ENCODE measurements at regions not wholly inside any gene's neighbourhood (a gene's known extent, or its start where the extent isn't known, plus 50 kb on each side); places are given as distances from the start of the nearest gene placed in this dataset.

DNA sequence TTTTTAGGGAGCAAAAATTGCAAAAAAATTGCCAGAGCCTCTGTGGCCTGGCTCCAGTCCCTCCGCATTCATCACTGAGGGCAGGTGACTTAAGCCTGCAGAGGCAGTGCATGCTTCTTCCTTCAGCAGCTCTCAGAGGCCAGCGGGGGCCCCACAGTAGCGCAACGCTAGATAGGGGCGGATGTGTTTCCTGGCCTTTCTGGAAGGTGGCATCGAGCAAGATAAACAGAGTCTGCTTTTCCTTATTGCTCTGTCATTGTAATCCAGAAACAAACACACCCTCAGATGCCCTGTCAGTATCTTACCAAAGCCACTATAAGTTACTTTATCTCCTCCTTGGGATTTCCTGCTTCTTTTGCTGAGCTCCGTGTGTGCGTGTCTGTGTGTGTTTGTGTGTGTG is 75.5 kb upstream of the IRX6 start:
- DNase-seq, result no peak

GRCh38 chr16:55249361-55249760 is 74.6 kb upstream of the IRX6 start:
- DNase-seq, result no peak

- no peak for DNase-seq
Observed at GRCh38 chr16:55249936-55250335, 74.1 kb upstream of the IRX6 start.

- DNase-seq, result no peak
Observed at GRCh38 chr16:55250701-55251100, 73.3 kb upstream of the IRX6 start.

DNA sequence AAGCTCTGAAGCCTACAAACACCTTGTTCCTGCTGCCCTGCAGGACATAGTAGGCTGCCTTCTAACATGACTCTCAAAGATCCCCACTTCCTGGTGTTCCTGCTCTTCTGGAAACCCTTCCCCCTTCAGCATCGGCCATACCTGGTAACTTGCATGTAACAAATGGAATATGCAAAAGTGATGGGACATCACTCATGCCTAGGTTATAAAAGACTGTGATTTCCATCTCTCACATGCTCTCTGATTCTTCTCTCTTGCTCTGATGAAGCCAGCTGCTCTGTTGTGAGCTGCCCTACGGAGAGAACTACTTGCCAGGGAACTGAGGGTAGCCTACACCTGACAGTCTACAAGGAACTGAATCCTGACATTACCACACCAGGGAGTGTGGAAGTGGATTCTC is 72.9 kb upstream of the IRX6 start:
- DNase-seq, result no peak

DNA sequence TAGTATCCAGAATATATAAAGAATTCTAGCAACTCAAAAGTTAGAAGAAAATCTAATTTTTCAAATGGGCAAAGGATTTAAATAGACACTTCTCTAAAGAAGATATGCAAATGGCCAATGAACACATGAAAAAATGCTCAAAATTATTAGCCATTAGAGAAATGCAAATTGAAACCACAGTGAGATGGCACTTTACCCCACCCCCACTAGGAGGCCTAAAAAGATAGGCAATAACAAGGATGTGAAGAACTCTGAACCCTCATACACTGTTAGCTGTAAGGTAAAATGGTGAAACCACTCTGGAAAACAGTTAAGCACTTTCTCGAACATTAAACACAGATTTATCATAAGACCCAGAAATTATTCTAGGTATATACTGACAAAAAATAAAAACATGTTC is 71.4 kb upstream of the IRX6 start:
- DNase-seq, result no peak

GRCh38 chr16:55253987-55254386 is 70.0 kb upstream of the IRX6 start:
- DNase-seq, result no peak

GRCh38 chr16:55255733-55256282 is 68.2 kb upstream of the IRX6 start:
- DNase-seq, result no peak

- DNase-seq, result no peak
Observed at GRCh38 chr16:55256412-55257016, 67.5 kb upstream of the IRX6 start.

GRCh38 chr16:55257966-55258613 is 65.9 kb upstream of the IRX6 start:
- DNase-seq, result peak; percentile 19

GRCh38 chr16:55261301-55261700 is 62.7 kb upstream of the IRX6 start:
- no peak for DNase-seq

- no peak for DNase-seq
Observed at GRCh38 chr16:55263271-55264250, 60.4 kb upstream of the IRX6 start.

DNA sequence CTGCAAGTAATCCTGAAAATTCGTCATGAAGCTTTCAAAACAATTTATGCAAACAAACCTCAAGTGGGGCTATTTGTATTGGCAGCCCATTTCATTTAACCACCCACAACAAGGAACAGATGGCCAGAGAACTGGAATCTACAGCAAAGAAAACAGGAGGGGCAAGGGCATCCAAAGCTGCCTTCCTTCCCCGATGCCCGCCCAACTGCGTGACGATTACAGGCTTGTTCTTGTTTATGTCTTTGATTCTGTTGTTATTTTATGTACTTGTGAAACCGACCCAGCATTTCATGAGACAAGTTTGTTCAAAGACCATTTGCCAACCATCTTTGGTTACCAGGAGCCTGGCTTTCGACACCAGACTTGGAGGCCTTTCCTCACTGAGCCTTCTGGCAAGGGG is 59.1 kb upstream of the IRX6 start:
- DNase-seq, result no peak

- DNase-seq, result no peak
Observed at GRCh38 chr16:55265926-55266325, 58.1 kb upstream of the IRX6 start.

DNA sequence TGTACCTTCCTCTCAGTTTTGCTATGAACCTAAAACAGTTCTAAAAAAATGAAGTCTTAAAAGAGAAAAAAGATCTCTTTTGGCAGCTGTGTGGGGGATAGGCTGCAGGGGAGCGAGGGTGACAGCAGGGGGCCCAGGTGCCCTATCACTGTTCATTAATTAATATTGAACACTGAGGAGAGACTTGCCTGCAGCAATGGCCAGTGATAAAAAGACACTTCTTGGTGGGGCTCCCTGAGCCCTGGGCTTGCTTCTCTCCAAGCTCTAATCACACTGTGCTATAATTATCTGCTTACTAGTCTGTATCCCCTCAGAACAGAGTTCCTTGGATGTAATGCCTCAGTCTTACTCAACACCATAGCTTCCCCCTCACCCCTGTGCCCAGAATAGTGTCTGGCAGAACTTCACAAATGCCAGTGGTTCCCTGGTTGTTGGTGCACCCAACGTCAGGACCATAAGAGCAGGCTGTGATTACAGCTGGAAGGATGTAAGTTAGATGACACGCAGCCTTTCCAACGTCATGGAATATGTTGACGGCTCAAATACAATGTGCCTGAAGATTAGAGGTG is 52.0 kb upstream of the IRX6 start:
- DNase-seq, result no peak

DNA sequence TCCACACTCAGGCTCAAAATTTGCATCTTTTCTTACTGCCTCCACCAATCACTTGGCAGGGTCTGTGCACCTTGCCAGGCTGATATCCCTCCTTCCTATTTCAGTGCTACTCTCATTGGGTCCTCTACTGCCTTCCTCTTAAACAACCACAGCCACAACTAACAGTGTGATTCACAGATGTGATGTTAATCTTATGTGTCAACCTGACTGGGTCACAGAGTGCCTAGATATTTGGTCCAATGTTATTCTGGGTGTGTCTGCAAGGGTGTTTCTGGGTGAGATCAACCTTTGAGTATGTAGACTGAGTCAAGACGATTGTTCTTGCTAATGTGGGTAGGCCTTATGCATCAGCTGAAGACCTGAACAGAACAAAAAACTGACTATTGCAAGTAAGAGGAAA is 51.3 kb upstream of the IRX6 start:
- no peak for DNase-seq

- DNase-seq, result no peak
Observed at GRCh38 chr16:55273356-55273755, 50.6 kb upstream of the IRX6 start.

DNA sequence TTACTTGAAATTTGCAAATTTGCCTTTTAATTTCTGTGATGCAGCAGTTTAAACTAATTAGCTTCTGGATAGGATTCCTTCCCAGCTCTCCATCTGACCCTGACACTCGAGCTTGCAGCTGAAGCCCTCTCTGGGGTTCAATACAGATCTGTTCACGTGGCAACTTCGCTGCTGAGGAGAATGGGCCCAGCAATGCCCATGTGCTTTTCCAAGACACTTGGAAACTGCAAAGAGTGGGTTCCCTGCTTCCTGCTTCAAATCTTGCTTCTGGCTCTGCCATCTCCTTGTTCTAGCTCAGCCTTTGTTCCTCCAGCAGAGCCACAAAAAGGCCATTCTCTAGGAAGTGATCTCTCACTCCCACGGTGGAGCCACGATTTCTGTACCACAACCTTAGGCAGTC is 50.0 kb upstream of the IRX6 start:
- no peak for DNase-seq

Measured in activated CD8-positive, alpha-beta memory T cell treated with anti-CD3 and anti-CD28 coated beads, Interleukin-2, amount 50 U/mL, for 4 hours (primary cell).